OCI-LY3 (cell line): ENCODE measurements at regions not wholly inside any gene's neighbourhood (a gene's known extent, or its start where the extent isn't known, plus 50 kb on each side); places are given as distances from the start of the nearest gene placed in this dataset.

Source experiments
- H2AFZ ChIP-seq: fragments of 200-600, 300-600 bp; shearing (Covaris generic); 2 replicates; pipeline ENCODE4 v1.6.0; 2014; ENCODE audit warnings: antibody characterized with exemption, low read depth, low read length
- H3K27ac ChIP-seq: fragments of 200-600, 300-600 bp; sonication (generic); 2 replicates; pipeline ENCODE4 v1.5.1; 2014; ENCODE audit warnings: mild to moderate bottlenecking, low read length, moderate library complexity, mixed read lengths
- H3K27me3 ChIP-seq: fragments of 200-600, 300-600 bp; sonication (generic); 2 replicates; pipeline ENCODE4 v1.6.1; 2014; ENCODE audit warnings: low read depth, low read length, mixed read lengths
- H3K36me3 ChIP-seq: fragments of 200-600, 300-600 bp; sonication (generic); replicated peaks from 2 replicates; pipeline ENCODE3; 2014; ENCODE audit warnings: low read depth, low read length, mixed read lengths
- H3K4me1 ChIP-seq: fragments of 300-600, 200-600 bp; sonication (generic); 2 replicates; pipeline ENCODE4 v1.6.1; 2014; ENCODE audit warnings: low read length, mixed read lengths
- H3K4me2 ChIP-seq: fragments of 200-600, 300-600 bp; sonication (generic); 2 replicates; pipeline ENCODE4 v1.6.1; 2014; ENCODE audit warnings: low read length, mixed read lengths
- H3K4me3 ChIP-seq: fragments of 300-600, 200-600 bp; sonication (generic); 2 replicates; pipeline ENCODE4 v1.5.1; 2014; ENCODE audit warnings: antibody characterized with exemption, mild to moderate bottlenecking, low read length, moderate library complexity
- H3K79me2 ChIP-seq: fragments of 300-600, 200-600 bp; shearing (Covaris generic); 2 replicates; pipeline ENCODE4 v1.6.1; 2014; ENCODE audit warnings: mild to moderate bottlenecking, low read length, mixed read lengths
- H3K9ac ChIP-seq: fragments of 300-600, 200-600 bp; shearing (Covaris generic); 2 replicates; pipeline ENCODE4 v1.6.0; 2014; ENCODE audit warnings: mild to moderate bottlenecking, low read length, moderate library complexity
- H3K9me3 ChIP-seq: fragments of 200-600, 300-600 bp; shearing (Covaris generic); 2 replicates; pipeline ENCODE4 v1.6.1; 2014; ENCODE audit warnings: low read length, mixed read lengths; ENCODE audit not compliant: insufficient read depth
- H4K20me1 ChIP-seq: fragments of 200-600, 300-600 bp; sonication (generic); 2 replicates; pipeline ENCODE4 v1.6.1; 2016; ENCODE audit warnings: low read length, mixed read lengths; ENCODE audit not compliant: insufficient read depth
- EZH2phosphoT487 ChIP-seq: fragments of 200-600 bp; shearing (Covaris generic); IDR thresholded peaks from 2 replicates; pipeline ENCODE4 v1.6.1; 2018; ENCODE audit warnings: antibody characterized with exemption, mixed run types, low read depth
- TF ChIP-seq, protein P1 (sequence below): fragments of 200-600, 300-600 bp; sonication (generic); IDR thresholded peaks from 2 replicates; pipeline ENCODE4 v1.5.1; 2014; ENCODE audit warnings: antibody characterized with exemption, low read length, low read depth

- Histone ChIP-seq H3K27ac (no peak overlapping the region), H4K20me1 (no peaks in the 10 kb centered on the region), H3K9me3 (no peaks in the 10 kb centered on the region), H3K4me3 (no peak overlapping the region), H3K36me3 (no peaks in the 10 kb centered on the region), H3K4me1 (no peaks in the 10 kb centered on the region), H3K27me3 (no peaks in the 10 kb centered on the region), H3K9ac (no peak overlapping the region), H3K79me2 (no peaks in the 10 kb centered on the region), H3K4me2 (no peak overlapping the region), H2AFZ (no peak overlapping the region)
- TF ChIP-seq, protein P1, sequence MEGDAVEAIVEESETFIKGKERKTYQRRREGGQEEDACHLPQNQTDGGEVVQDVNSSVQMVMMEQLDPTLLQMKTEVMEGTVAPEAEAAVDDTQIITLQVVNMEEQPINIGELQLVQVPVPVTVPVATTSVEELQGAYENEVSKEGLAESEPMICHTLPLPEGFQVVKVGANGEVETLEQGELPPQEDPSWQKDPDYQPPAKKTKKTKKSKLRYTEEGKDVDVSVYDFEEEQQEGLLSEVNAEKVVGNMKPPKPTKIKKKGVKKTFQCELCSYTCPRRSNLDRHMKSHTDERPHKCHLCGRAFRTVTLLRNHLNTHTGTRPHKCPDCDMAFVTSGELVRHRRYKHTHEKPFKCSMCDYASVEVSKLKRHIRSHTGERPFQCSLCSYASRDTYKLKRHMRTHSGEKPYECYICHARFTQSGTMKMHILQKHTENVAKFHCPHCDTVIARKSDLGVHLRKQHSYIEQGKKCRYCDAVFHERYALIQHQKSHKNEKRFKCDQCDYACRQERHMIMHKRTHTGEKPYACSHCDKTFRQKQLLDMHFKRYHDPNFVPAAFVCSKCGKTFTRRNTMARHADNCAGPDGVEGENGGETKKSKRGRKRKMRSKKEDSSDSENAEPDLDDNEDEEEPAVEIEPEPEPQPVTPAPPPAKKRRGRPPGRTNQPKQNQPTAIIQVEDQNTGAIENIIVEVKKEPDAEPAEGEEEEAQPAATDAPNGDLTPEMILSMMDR = no peak
- TF ChIP-seq EZH2phosphoT487 = no peak
Measured at GRCh38 chr5:57906671-57907070, 424.1 kb upstream of the ACTBL2 start.

- H3K4me2 ChIP-seq = no peak overlapping the region
- H3K9ac ChIP-seq = no peak overlapping the region
- no peaks in the 10 kb centered on the region for H3K36me3 ChIP-seq
- no peaks in the 10 kb centered on the region for H3K9me3 ChIP-seq
- TF ChIP-seq, protein P1 = no peak
- TF ChIP-seq EZH2phosphoT487 = no peak
- no peaks in the 10 kb centered on the region for H3K4me1 ChIP-seq
- H3K27ac ChIP-seq = no peak overlapping the region
- no peak overlapping the region for H3K4me3 ChIP-seq
- H3K27me3 ChIP-seq = no peaks in the 10 kb centered on the region
- H2AFZ ChIP-seq = no peak overlapping the region
- H3K79me2 ChIP-seq = no peaks in the 10 kb centered on the region
- H4K20me1 ChIP-seq = no peaks in the 10 kb centered on the region
Measured at GRCh38 chr5:57903458-57903857, 420.8 kb upstream of the ACTBL2 start.

GRCh38 chr5:57902095-57902494 is 419.5 kb upstream of the ACTBL2 start:
- H3K27ac ChIP-seq = no peak overlapping the region
- no peaks in the 10 kb centered on the region for H3K9me3 ChIP-seq
- H3K4me1 ChIP-seq = no peaks in the 10 kb centered on the region
- no peaks in the 10 kb centered on the region for H4K20me1 ChIP-seq
- H3K4me3 ChIP-seq = no peak overlapping the region
- TF ChIP-seq EZH2phosphoT487 = no peak
- TF ChIP-seq, protein P1 = no peak
- no peaks in the 10 kb centered on the region for H3K79me2 ChIP-seq
- no peaks in the 10 kb centered on the region for H3K36me3 ChIP-seq
- no peak overlapping the region for H3K9ac ChIP-seq
- H3K4me2 ChIP-seq = no peak overlapping the region
- no peak overlapping the region for H2AFZ ChIP-seq
- no peaks in the 10 kb centered on the region for H3K27me3 ChIP-seq

GRCh38 chr5:57900381-57900944 is 417.9 kb upstream of the ACTBL2 start:
- no peaks in the 10 kb centered on the region for H3K4me1 ChIP-seq
- no peak for TF ChIP-seq EZH2phosphoT487
- TF ChIP-seq, protein P1 = no peak
- H3K27ac ChIP-seq = no peak overlapping the region
- H4K20me1 ChIP-seq = no peaks in the 10 kb centered on the region
- H3K79me2 ChIP-seq = no peaks in the 10 kb centered on the region
- no peak overlapping the region for H3K4me2 ChIP-seq
- H3K27me3 ChIP-seq = no peaks in the 10 kb centered on the region
- no peak overlapping the region for H3K9ac ChIP-seq
- no peak overlapping the region for H3K4me3 ChIP-seq
- no peaks in the 10 kb centered on the region for H3K9me3 ChIP-seq
- H2AFZ ChIP-seq = no peak overlapping the region
- no peaks in the 10 kb centered on the region for H3K36me3 ChIP-seq
